T47D (cell line): ENCODE measurements at regions not wholly inside any gene's neighbourhood (a gene's known extent, or its start where the extent isn't known, plus 50 kb on each side); places are given as distances from the start of the nearest gene placed in this dataset.

Experiments
- DNase-seq, 2 experiments: peaks; one replicate each; pipeline versions ENCODE4 v3.0.0 to v3.0.0-alpha.2; 2011 to 2012; ENCODE audit warnings: low read depth in 1 of 2, low spot score in 1 of 2
- JUND ChIP-seq: IDR thresholded peaks from 2 replicates; pipeline ENCODE4 v1.6.1; 2012; ENCODE audit warnings: low read depth
- in situ Hi-C: cut with HindIII; loops from 2 replicates; pipeline ENCODE4 v1.10.0; 2016; ENCODE audit warnings: low sequenced_read_pairs, low pct_unique_long_range_greater_than_20kb

GRCh38 chr10:125564570-125564969, 118.4 kb downstream of the TEX36 start:
- in situ Hi-C loops = no loop called here
- no peak for TF ChIP-seq JUND
- no peak for DNase-seq

- no peak for TF ChIP-seq JUND
- peak in 1 of 2 experiments; percentile 55 for DNase-seq
- in situ Hi-C loops = no loop called here
Observed at GRCh38 chr10:125562737-125563136, 120.2 kb downstream of the TEX36 start.

- no peak for DNase-seq
- no peak for TF ChIP-seq JUND
- in situ Hi-C loops = no loop called here
Observed at GRCh38 chr10:125560947-125561346, 122.0 kb downstream of the TEX36 start.

- TF ChIP-seq JUND = no peak
- in situ Hi-C loops = no loop called here
- DNase-seq = no peak
Observed at GRCh38 chr10:125559210-125559609, 123.8 kb downstream of the TEX36 start.

GRCh38 chr10:125557801-125558505, 125.0 kb downstream of the TEX36 start:
- no peak for TF ChIP-seq JUND
- no peak for DNase-seq
- in situ Hi-C loops = no loop called here

- DNase-seq = no peak
- no peak for TF ChIP-seq JUND
- in situ Hi-C loops = no loop called here
Observed at GRCh38 chr10:125557311-125557710, 125.7 kb downstream of the TEX36 start.

- DNase-seq = no peak
- in situ Hi-C loops = no loop called here
- TF ChIP-seq JUND = no peak
Observed at GRCh38 chr10:125556882-125557281, 126.1 kb downstream of the TEX36 start.

- in situ Hi-C loops = no loop called here
- DNase-seq = no peak
- TF ChIP-seq JUND = no peak
Observed at GRCh38 chr10:125555743-125556142, 127.2 kb downstream of the TEX36 start.

GRCh38 chr10:125555267-125555666, 127.7 kb downstream of the TEX36 start:
- in situ Hi-C loops = no loop called here
- no peak for TF ChIP-seq JUND
- no peak for DNase-seq

- TF ChIP-seq JUND = no peak
- DNase-seq = no peak
- in situ Hi-C loops = no loop called here
Observed at GRCh38 chr10:125554753-125555152, 128.2 kb downstream of the TEX36 start.

- TF ChIP-seq JUND = no peak
- in situ Hi-C loops = no loop called here
- no peak for DNase-seq
Observed at GRCh38 chr10:125554016-125554703, 128.8 kb downstream of the TEX36 start.

- in situ Hi-C loops = no loop called here
- DNase-seq = no peak
- TF ChIP-seq JUND = no peak
Observed at GRCh38 chr10:125553091-125553490, 129.9 kb downstream of the TEX36 start.

GRCh38 chr10:125551247-125551646, 131.7 kb downstream of the TEX36 start:
- DNase-seq = no peak
- no peak for TF ChIP-seq JUND
- in situ Hi-C loops = no loop called here
